HG02623 (cell line): ENCODE measurements at regions not wholly inside any gene's neighbourhood (a gene's known extent, or its start where the extent isn't known, plus 50 kb on each side); places are given as distances from the start of the nearest gene placed in this dataset.

Experiments used
- ATAC-seq: cut with Tn5 transposase; IDR thresholded peaks from one replicate; pipeline ENCODE4 v1.9.1; 2021; ENCODE audit warnings: moderate library complexity; ENCODE audit not compliant: unreplicated experiment

- ATAC-seq = no peak
Observed at GRCh38 chr13:107141767-107142166, 573.8 kb upstream of the ARGLU1 start.

- ATAC-seq = no peak
Observed at GRCh38 chr13:107139006-107139405, 571.1 kb upstream of the ARGLU1 start.

- no peak for ATAC-seq
Observed at GRCh38 chr13:107138486-107138885, 570.5 kb upstream of the ARGLU1 start.

- ATAC-seq = no peak
Observed at GRCh38 chr13:107133950-107134349, 566.0 kb upstream of the ARGLU1 start.

- ATAC-seq = no peak
Observed at GRCh38 chr13:107130566-107130965, 562.6 kb upstream of the ARGLU1 start.

- no peak for ATAC-seq
Observed at GRCh38 chr13:107124730-107125129, 556.8 kb upstream of the ARGLU1 start.

GRCh38 chr13:107124129-107124718, 556.3 kb upstream of the ARGLU1 start:
- ATAC-seq = no peak

GRCh38 chr13:107121793-107122192, 553.9 kb upstream of the ARGLU1 start:
- no peak for ATAC-seq

GRCh38 chr13:107119989-107120881, 552.3 kb upstream of the ARGLU1 start:
- no peak for ATAC-seq

GRCh38 chr13:107118506-107118905, 550.6 kb upstream of the ARGLU1 start:
- ATAC-seq = no peak

- ATAC-seq = no peak
Observed at GRCh38 chr13:107117327-107118012, 549.5 kb upstream of the ARGLU1 start.

- ATAC-seq = no peak
Observed at GRCh38 chr13:107113387-107113786, 545.5 kb upstream of the ARGLU1 start.

GRCh38 chr13:107111248-107111647, 543.3 kb upstream of the ARGLU1 start:
- ATAC-seq = no peak

- ATAC-seq = no peak
Observed at GRCh38 chr13:107104631-107105030, 536.7 kb upstream of the ARGLU1 start.

- no peak for ATAC-seq
Observed at GRCh38 chr13:107102676-107103075, 534.7 kb upstream of the ARGLU1 start.

GRCh38 chr13:107099661-107100060, 531.7 kb upstream of the ARGLU1 start:
- ATAC-seq = no peak

GRCh38 chr13:107097916-107098315, 530.0 kb upstream of the ARGLU1 start:
- no peak for ATAC-seq

GRCh38 chr13:107095876-107096275, 527.9 kb upstream of the ARGLU1 start:
- no peak for ATAC-seq

- no peak for ATAC-seq
Observed at GRCh38 chr13:107091861-107092260, 523.9 kb upstream of the ARGLU1 start.

- ATAC-seq = no peak
Observed at GRCh38 chr13:107091428-107091827, 523.5 kb upstream of the ARGLU1 start.

- no peak for ATAC-seq
Observed at GRCh38 chr13:107088061-107088460, 520.1 kb upstream of the ARGLU1 start.
